ENCODE measurements at regions not wholly inside any gene's neighbourhood (a gene's known extent, or its start where the extent isn't known, plus 50 kb on each side); places are given as distances from the start of the nearest gene placed in this dataset.

DNA sequence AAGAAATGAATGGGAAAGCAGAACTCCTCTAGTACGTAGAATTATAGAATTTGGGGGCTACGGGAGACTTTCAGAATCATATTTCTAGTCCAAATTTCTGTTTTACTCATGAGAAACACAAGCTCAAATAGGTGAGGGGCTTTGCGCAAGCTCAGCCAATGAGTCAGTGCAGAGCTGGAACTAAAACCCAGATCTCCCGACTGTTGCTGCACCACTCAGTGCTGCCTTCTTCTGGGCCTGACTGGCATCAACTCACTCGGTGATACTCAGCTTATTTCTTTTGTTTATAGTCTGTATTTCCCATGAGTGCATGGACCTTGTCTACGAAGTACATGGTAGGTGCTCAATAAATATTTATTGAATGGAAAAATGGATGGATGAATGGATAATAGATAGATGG is 280.2 kb downstream of the CDK5RAP2 start:
- TF ChIP-seq GATA3 (IDR thresholded peaks at IDR 0.05; ENCODE audit: low read depth, low read length) (no peak), GATA2 (IDR thresholded peaks at IDR 0.05; ENCODE audit: low read depth, low read length) (no peak)

All from SH-SY5Y (cell line).